ENCODE measurements at regions not wholly inside any gene's neighbourhood (a gene's known extent, or its start where the extent isn't known, plus 50 kb on each side); places are given as distances from the start of the nearest gene placed in this dataset.

DNA sequence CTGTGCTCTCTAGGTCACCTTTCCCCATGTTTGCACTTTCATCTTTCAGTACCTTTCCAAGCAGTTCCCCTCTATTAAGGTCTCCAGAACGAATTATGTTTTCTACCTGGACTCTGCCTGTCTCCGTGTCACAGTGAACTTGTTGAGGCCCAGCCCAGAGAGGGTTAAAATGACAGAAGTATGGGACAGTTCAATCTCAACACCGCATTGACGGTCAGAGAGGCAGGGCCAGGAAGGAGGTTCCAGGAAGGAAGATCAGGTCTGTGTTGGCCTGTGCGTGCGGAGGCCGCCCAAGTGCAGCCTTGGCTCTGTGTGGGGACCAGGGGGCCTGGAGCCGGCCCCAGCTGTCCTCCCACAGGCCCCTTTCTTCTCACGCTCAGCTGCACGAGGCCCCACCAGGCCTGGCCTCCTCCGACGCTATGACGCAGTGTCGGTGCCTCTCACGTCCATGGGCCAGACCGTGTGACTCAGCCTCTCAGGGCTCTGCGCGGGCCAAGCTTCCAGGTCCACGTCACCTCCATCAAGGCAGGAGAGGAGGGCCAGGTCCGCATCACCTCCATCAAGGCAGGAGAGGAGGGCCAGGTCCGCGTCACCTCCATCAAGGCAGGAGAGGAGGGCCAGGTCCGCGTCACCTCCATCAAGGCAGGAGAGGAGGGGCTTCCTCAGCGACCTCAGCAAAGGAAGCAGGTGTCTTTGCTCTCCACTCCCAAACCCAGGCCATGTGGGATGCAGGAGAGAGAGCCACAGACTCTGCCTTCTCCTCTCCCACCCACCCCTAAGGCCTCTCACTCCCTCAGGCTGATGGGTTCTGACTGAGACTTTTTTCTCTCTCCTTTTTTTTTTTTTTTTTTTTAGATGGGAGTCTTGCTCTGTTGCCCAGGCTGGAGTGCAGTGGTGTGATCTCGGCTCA, 83.1 kb downstream of the CPN2 start:
- DNase-seq = no peak

DNA sequence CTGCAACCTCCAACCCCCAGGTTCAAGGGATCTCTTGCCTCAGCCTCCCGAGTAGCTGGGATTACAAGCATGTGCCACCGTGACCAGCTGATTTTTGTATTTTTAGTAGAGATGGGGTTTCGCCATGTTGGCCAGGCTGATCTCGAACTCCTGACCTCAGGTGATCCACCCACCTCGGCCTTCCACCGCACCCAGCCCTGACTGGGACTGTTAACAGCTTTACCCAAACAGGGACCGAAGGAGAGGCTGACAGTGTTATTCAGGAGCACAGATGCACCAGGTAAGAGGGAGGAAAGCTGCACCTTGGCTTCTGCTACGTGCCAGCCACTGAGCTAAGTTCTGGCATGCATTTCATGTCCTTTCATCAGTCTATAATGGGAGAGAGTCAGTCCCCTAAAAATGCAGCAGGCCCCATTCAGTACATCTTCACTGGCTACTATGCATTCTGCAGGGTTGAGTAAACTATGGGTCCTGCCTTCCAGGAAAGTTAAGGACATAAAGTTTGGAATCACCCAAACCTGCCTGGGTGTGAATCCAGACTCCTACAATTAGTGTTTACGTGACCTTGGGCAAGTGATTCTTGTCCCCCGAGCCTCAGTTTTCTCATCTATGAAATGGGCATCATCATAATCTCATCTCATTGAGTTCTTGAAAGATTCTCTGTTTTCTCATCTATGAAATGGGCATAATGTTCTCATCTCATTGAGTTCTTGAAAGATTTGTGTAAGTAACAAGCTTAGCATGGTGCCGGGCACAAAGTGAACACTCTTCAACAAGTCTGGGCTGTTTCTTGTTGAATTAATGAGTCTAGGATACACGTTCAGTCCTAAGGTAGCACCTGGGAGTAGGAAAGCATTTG, 82.2 kb downstream of the CPN2 start:
- no peak for DNase-seq

DNA sequence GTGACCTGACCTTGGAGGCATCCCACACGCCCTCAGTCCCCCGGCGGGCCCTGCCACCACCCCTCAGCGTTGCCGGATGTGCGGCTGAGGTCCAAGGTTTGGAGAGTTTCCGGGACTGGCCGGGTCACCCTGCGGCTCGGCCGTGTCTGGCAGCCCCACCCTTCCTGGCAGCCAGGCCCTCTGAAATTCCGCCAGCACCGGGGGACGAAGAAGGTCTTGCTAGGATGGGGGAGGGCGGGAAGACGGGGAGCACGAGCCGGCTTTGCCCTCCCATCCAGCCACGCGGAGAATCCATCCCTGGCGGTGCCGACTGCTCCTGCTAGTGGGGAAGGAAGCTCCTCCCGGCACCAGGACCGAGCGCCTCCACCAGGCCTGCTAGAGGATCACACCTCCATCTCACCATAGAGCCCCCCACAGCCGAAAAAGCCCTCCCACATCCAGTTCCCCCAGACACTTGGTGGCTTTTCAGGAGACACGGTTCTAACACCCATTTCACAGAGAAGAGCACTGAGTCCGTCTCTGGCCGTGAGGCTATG, 81.5 kb downstream of the CPN2 start:
- no peak for DNase-seq

DNA sequence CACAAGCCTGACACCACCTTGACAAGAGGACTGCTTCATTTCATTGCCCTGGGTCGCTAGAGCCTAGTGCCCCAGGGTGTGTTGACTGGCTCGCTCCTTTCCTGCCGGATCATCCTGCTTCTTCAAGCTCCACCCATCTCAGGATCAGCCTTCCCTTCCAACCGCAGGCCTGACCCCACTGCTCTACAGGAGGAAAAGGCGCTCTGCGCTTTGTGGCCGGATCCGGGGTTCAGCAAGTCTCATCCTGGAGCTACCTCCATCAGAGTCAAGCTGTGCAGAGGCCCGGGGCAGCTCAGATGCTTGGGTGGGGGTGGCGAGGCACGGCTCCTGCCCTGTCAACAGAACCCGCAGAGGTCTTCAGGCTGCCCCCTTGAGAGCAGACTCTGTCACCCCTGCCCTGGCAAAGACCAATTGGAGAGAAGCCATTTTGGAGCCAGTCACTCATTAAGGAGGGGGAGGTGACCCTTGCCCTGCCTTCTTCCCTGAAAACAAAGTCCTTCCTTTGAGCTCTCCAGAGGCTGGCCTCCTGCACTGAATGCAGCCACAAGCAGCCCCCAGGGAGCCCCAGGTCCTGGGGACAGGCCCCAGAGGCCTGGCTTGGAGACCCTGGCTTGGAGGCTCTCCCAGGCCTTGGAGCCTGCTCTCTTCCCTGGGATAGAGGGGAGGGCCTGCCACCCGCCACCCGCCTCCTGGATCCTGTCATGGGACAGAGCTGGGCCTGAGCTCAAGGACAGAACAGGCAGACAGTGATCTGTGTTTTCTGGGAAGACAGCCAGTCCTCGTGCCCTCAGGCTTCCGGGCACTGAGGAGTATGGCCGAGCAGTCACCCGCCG, 80.3 kb downstream of the CPN2 start:
- DNase-seq = no peak

DNA sequence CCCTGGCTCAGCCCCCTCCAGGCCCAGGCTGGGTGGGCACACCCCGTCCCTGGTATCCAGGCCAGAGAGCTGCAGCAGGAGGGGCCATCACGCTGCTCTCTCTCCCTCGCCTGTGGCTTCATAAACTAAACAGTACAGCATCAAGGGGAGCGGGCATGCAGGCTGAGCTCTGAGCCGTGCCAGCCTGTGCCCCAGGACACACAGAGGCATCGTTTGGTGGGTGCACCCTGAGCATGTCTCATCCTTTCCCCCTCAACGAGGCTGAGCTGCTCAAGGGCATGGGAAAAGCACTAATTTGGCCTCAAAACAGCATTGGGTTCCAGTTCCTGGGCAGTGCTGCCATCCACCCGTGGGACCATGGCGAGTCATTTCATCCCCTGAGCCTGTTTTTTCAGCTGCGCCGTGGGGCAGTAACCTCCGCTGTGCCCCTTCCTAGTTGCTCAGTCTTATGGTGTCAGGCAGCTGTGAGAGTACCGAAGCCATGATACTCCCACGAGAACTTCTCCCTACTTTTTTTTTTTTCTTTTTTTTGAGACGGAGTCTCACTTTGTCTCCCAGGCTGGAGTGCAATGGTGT, 79.6 kb downstream of the CPN2 start:
- no peak for DNase-seq

DNA sequence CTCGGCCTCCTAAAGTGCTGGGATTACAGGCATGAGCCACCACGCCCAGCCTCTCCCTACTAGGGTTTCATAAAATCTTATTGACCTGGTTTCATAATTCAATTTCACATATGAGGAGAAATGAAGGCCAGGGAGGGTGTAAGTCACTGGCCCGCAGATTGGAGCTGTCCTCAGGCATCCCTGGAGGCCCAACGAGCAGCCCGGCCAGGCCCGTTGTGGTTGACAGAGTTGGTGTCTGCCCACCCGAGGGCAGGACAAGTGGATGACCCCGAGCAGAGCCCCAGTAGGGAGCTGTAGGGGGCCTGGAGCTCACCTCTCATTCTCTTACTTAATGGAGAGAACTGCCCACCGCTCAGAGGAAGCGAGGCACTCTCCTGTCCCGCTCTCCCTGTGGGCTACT, 78.9 kb downstream of the CPN2 start:
- no peak for DNase-seq

DNA sequence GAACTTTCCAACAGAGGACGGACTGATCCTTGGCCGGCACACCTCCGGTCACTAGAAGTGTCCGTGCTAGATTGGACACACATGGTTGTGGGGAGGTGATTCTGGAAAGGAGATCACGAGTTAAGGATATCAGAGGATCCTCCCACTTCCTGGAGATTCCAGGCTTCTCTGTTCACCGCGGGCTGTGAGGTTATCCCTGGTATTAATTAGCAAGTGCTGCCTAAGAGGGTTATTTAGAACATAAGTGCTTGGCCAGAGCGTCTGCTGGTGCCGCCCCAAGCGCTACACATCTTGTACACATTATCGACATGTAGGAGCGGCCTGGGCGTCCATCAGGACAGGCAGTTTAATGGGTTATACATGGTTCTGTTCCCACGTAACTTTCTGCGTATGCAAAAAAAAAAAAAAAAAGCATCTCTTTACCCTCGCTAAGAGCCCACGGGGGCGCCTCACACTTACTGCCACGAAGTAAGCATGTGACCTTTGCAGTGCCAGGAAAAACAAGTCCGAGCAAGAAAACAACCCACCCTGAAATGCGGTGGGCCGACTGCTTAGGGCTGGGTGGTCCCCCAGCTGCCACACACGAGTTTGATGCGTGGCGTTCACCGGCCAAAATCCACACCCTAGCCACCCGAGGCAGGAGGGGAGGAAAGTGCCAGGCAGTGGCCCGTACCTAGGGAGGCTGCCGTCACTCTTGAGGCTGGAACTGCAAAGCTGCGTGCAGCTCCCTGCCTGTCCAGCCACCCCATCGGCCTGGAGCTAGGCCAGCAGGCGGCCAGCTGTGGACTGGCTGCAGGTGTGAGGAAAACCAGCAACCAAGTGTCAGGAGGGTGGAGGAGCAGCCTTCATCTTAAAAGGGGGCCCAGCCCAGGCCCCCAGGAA, 78.0 kb downstream of the CPN2 start:
- no peak for DNase-seq

DNA sequence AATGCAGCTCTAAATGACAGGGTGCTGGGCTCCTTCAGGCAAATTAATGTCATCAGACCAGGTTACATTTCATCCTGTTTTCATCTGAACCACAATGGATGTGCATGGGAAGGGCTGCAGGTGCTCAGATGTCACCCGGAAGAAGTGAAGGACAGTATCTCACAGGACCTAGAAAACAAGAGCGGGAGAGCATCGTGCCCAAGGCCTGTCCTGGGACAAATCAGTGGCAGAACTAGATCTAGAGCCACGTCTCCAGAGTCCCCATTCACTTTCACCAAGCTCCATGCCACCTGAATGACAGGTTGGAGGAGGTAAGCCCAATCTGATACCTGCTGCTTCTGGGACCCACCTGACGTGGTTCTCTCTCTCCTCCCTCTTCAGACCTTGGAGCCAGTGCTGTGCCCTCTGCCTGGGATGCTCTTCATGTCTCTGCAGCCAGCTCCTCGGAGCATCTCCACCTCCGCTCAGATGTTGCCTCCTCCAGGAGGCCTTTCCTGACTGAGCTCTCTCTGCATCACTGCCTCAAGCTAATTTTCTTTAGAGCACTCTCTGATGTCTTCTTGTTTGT, 77.3 kb downstream of the CPN2 start:
- no peak for DNase-seq

DNA sequence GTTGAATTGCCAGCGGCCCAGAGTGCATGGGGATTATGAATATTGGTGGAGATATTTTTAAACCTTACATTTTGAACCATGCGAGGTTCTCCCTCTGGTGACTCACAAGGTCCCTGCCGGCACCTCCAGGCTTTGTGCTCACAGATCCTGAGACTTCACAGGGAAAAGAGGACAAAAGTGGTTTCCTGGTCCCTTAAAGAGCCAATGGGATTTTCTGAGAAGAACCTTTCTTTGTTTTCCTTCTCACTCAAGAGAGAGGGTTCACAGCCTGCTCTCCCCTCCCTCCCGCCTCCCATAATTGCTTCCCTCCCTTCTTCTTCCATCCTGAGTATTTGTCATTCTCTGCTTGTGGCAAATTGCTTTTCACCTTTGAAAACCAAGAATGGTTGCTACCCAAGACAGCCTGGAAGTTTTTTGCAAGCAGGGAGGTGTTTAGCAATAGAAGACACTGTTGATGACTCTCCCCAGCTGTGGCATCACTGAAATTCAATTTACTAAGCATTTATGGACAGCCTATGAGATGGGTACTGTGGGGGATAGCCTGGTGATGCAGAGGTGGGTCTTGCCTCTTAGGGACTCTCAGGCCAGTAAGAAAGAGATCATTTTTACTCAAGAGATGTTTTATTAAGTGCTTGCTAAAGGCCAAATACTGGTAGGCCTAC, 76.6 kb downstream of the CPN2 start:
- no peak for DNase-seq

DNA sequence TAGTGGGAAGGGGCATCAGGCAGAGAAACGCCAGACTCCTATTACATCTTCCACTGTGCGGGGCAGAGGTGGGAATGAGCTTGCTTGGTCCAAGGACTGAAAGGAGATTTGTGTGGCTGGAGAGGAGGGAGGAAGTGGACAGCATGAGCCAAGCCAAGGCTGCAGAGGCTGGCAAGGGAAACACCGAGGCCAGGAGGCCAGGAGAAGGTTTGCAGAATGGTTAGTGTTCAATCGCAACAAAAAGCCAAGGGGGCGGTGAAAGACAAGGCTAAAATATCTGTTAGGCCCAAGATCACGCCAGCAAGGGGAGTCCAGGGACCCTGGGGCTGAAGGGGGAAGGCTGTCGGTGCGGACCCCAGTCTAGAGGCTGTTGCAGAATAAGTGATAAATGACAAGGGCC, 75.8 kb downstream of the CPN2 start:
- no peak for DNase-seq

DNA sequence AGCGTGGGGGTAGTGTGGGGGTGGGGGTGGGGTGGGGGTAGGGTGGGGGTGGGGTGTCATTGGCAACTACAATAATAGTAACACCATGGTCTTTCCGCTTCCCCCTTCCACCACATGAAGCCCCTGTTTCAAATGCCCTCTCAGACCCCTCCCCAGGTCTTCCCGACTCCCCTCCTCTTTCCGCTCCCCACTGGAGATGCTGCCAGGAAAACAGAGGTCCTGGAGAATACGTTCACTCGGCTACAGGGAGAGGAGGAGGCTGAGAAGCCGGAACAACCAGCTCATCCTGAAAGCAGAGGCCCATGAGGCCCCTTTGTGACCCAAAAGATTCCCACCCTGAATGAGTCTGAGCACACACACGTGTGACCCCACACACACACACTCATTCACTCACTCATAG, 75.4 kb downstream of the CPN2 start:
- no peak for DNase-seq

DNA sequence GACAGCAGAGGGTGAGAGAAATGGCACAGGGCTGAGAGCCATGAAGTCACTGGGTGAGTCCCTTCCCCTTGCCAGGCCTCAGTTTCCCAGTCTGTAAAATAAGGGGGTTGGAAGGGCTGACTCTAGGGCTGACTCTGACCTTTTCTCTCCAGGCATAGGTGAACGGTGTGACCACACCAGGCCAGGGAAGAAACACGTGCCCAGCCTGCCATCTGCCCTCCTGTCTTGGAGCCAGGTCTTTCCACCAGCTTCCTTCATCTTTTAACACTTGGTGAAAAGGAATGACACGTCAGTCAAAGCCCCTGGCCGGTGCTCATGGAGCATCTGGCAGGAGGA, 74.4 kb downstream of the CPN2 start:
- no peak for DNase-seq

DNA sequence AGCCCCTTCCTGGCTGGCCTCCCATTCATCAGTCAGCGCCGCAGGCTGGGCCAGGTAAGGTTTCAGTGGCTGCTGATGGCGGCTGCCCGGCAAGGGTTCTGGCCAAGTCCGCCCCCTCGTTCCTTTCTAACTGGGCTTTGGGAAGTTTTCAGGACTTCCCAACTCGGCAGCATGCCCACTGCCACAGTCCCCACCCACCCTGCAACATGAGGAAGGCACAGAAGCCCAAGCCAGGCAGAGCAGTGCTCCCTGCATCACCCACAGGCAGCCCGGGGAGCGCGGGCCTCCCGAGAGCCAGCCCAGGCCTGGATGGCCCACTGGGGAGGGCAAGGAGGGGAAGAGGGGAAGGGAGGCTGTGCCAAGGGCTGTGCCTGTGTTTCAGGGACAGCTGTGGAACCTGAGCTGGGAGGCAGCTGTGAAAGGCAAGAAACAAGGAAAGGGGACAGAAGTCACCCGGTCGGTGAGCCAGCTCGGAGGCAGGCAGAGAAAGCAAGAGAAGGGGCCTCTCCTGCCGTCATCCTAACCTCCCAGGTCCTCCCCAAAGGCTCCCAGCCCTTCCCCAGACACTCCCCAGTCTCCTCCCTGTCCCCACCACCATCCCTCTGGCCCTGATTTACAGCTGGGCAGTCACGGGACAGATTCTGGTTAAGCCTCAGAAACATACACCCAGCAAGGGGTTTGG, 73.9 kb downstream of the CPN2 start:
- DNase-seq = no peak

DNA sequence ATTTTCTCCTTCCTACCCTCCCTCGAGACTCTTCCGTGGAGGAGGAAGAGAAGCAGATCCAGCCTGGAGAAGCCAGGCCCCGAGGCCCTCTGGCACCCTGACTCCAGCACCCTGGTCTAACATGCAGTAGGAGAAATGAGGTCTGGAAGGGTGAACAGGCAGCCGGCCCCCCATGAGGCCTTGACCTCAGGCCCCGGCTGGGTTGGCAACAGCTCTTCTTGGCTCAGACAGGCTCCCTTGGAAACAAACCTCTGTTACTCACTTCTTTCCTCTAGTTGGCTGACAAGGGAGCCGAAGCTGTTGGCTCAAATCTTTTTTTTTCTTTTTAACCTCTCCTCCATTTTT, 73.4 kb downstream of the CPN2 start:
- DNase-seq = no peak

DNA sequence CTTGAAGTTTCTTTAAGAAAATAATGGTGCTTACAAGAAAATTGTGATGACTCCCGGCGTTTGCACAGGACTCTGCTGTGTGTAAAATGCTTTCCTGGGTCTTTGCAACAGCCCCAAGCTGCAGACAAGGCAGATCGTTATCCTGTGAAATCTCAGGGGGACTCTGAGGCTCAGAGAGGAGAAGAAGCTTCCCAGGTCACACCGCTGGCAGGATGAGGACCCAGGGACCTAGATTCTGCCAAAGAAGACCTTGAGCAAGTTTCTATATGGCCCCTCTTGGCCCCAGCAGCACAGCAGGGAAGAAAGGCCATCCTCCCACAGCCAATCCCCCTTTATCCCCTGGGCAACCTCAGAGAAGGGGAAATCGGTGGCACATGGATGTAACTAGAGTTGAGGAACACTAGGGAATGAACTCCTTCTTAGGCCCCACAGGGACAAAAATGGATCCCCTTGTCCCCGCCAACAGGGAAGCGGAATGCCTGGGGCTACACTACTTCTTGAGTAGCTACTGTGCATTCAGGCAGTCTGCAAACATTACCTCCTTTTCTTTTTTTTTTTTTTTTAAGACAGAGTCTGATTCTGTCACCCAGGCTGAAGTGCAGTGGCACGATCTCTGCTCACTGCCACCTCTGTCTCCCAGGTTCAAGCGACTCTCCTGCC, 72.8 kb downstream of the CPN2 start:
- no peak for DNase-seq

DNA sequence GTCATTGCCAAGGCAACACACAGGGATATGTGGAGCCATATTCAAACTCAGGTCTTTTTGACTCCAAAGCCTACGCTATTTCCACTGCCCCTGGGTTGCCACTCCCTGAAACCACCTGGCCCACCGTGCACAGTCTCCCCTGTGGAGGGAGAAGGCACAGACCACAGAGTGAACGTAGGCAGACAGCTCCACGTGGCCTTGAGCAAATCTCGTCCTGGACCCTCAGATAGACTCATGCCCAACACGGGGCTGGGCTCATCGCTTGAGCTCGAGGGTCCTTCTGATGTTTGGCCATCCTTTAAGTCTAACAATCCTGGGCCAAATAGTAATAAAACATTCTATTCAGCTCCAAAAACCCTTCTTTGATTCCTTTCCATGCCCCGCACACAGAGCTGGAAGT, 72.0 kb downstream of the CPN2 start:
- DNase-seq = no peak

DNA sequence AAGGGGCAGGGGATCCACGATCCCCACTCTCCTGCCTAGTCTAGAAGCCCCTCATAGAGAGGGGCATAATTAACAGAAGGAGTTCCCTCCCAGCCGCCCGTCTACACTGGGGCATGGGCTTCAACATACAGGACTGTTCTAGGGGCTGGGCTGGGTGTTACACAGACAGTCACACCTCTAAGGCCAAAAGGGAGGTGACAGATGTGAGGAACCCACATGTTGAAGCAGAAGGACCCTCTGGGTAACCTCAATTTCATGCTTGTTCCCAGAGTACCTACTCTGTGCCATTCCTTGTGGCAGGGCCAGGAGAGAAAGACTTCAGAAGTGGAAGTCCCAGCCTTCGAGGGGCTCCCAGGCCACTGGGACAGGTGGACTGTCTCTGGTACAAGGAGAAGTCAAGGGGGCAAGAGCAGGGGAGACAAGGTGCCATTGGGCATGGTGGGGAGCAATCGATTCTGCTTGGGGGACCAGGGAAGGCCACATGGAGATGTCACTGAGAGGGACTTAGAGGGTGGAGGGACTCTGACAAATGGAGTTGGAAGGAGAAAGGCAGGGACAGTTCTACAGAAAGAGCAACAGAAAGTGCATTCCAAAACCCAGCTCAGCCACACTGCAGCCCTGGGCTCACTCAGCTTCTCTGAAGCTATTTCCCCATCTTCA, 71.3 kb downstream of the CPN2 start:
- DNase-seq = no peak

DNA sequence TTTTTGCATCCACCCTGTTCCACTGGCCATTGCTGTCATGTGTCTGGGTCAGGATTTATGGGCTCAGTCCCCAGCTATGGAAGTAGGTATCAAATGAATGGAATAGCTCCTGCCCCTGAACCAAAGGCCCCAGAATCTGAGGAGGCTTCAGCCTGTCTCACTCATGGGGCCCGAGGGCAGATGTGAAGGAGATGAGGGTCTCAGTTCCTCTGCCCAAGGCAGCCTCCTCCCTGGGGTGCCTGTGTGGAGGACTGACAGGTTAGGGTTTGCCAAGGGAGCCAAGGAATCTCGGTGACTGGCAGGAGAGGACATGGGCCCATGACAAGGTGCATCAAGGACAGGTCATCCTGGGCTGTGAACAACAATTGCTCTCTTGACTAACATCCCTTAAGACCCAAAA, 70.4 kb downstream of the CPN2 start:
- no peak for DNase-seq

DNA sequence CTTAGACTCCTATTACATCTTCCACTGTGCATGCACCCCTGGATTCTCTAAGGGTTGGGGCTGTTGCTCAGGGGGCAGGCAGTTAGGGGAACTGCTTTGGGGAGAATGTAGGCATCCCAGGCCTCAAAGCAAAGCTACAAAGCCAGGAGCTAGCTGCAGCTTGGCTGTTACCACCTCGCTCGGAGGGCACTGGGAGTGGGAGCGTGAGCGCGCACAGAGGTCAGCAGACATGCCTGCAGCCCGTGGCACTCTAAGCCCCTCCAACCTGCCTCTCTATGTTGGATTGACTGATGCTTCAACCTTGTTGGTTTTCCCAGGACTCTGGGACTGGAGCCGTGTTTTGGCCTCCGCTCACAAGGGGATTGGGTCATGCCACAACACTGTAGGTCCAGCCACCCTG, 69.8 kb downstream of the CPN2 start:
- DNase-seq = no peak
